HepG2 (cell line): ENCODE measurements at regions not wholly inside any gene's neighbourhood (a gene's known extent, or its start where the extent isn't known, plus 50 kb on each side); places are given as distances from the start of the nearest gene placed in this dataset.

Experiments
- ATAC-seq: fragments of 200-7000 bp; cut with Tn5 transposase; 3 replicates; pipeline ENCODE4 v1.9.1; 2020; ENCODE audit warnings: mild to moderate bottlenecking, moderate library complexity
- BruUV-seq: library from RNA; stranded (reverse); fragments of 400-500 nt; replicated peaks from 2 replicates; lab custom pipeline; 2021; lab: Mats Ljungman, UMichigan
- CTCF ChIA-PET: fragments of 300-600 bp; formaldehyde crosslinking; extraction: SDS; loops from one replicate; lab custom pipeline; 2021; ENCODE audit warnings: low total read pairs, inconsistent platforms, low intra/inter-chr PET ratio; lab: Yijun Ruan, JAX
- POLR2A ChIA-PET: fragments of 350-600 bp; sonication (Branson Sonifier 250); formaldehyde crosslinking; loops from one replicate; lab custom pipeline; 2020; ENCODE audit warnings: antibody characterized with exemption, inconsistent platforms; lab: Yijun Ruan, JAX
- DNase-seq: peaks from one replicate; pipeline ENCODE4 v3.0.0-alpha.2; 2015; ENCODE audit warnings: low spot score
- FAIRE-seq: peaks from 3 replicates; lab custom pipeline; 2011; peaks lifted over from hg19 to GRCh38; lab: Jason Lieb, UNC
- H2AFZ ChIP-seq: one replicate; pipeline ENCODE4 v1.6.1; 2011; ENCODE audit warnings: low read length, inconsistent platforms
- H3K27ac ChIP-seq: fragments of 300-600 bp; 3 replicates; pipeline ENCODE4 v1.8.0; 2011; ENCODE audit warnings: mixed run types, mild to moderate bottlenecking, mixed read lengths, low read length, inconsistent platforms; ENCODE audit not compliant: insufficient read depth; ENCODE audit errors: extremely low read length
- H3K27me3 ChIP-seq, 2 experiments: fragments of 200-600 bp in 1 of 2; 2 replicates in 1 of 2; 3 replicates in 1 of 2; pipeline versions ENCODE4 v1.6.0 to v1.8.0; 2011; ENCODE audit warnings: low read length in 2 of 2, mild to moderate bottlenecking in 2 of 2, moderate library complexity in 2 of 2, inconsistent platforms in 1 of 2; ENCODE audit not compliant: insufficient read depth in 2 of 2, control insufficient read depth in 1 of 2
- H3K36me3 ChIP-seq, 2 experiments: fragments of 200-600 bp in 1 of 2; replicated peaks in 1 of 2; 2 replicates in 1 of 2; 3 replicates in 1 of 2; pipeline versions ENCODE4 v1.5.1 to v1.8.0; 2011; ENCODE audit warnings: low read length in 2 of 2, inconsistent platforms in 1 of 2; ENCODE audit not compliant: insufficient read depth in 2 of 2, control insufficient read depth in 1 of 2
- H3K4me1 ChIP-seq: 2 replicates; pipeline ENCODE4 v1.5.1; 2012; ENCODE audit warnings: low read length, inconsistent platforms; ENCODE audit not compliant: insufficient read depth
- H3K4me2 ChIP-seq: 2 replicates; pipeline ENCODE4 v1.6.0; 2011; ENCODE audit warnings: low read depth, low read length, inconsistent platforms
- H3K4me3 ChIP-seq, 3 experiments: fragments of 200-600 bp in 1 of 3; sonication (generic), shearing (Covaris generic) in 1 of 3; replicated peaks in 1 of 3; 2 replicates each; pipeline ENCODE4 v1.5.1; 2011 to 2016; ENCODE audit warnings: low read length in 3 of 3, inconsistent platforms in 2 of 3, low read depth in 2 of 3, mild to moderate bottlenecking in 2 of 3, control low read depth in 1 of 3, mixed read lengths in 1 of 3; ENCODE audit not compliant: insufficient read depth in 1 of 3
- H3K79me2 ChIP-seq: one replicate; pipeline ENCODE4 v1.6.1; 2011; ENCODE audit warnings: low read length, inconsistent platforms; ENCODE audit not compliant: insufficient read depth
- H3K9ac ChIP-seq: 2 replicates; pipeline ENCODE4 v1.6.0; 2011; ENCODE audit warnings: mild to moderate bottlenecking, low read depth, low read length, inconsistent platforms; ENCODE audit not compliant: insufficient read depth
- H3K9me3 ChIP-seq: 2 replicates; pipeline ENCODE4 v1.5.1; 2012; ENCODE audit warnings: mild to moderate bottlenecking, low read length
- H4K20me1 ChIP-seq: 2 replicates; pipeline ENCODE4 v1.6.0; 2011; ENCODE audit warnings: inconsistent platforms, mild to moderate bottlenecking, low read length, moderate library complexity; ENCODE audit not compliant: insufficient read depth
- EEA1 ChIP-seq: sonication (generic); formaldehyde crosslinking; IDR thresholded peaks from 2 replicates; pipeline ENCODE4 v1.5.1; 2020; ENCODE audit warnings: mild to moderate bottlenecking, missing genetic modification reagents, borderline replicate concordance
- FOXA1 ChIP-seq, 2 experiments: fragments of 450-650 bp in 1 of 2; sonication (generic) in 1 of 2; formaldehyde crosslinking in 1 of 2; IDR thresholded peaks; 2 replicates each; pipeline versions ENCODE4 v1.4.0 to v1.6.1; 2016 to 2020; ENCODE audit warnings: missing genetic modification reagents in 1 of 2
- RCOR2 ChIP-seq: IDR thresholded peaks from 2 replicates; pipeline ENCODE4 v1.6.1; 2016; ENCODE audit warnings: missing biosample characterization, missing genetic modification reagents
- SRSF4 ChIP-seq: fragments of 200-400 bp; formaldehyde crosslinking; IDR thresholded peaks from one replicate; pipeline ENCODE4 v1.6.1; 2018; ENCODE audit warnings: mild to moderate bottlenecking, low read depth, low read length, moderate library complexity; ENCODE audit not compliant: poor library complexity, severe bottlenecking
- TOE1 ChIP-seq: sonication (generic); formaldehyde crosslinking; IDR thresholded peaks from 2 replicates; pipeline ENCODE4 v1.4.0; 2020; ENCODE audit warnings: mild to moderate bottlenecking, missing genetic modification reagents
- ZNF326 ChIP-seq: sonication (generic); formaldehyde crosslinking; IDR thresholded peaks from 2 replicates; pipeline ENCODE4 v1.4.0; 2020; ENCODE audit warnings: missing genetic modification reagents, borderline replicate concordance
- ZNF431 ChIP-seq: sonication (generic); formaldehyde crosslinking; IDR thresholded peaks from 2 replicates; pipeline ENCODE4 v1.9.0; 2022; ENCODE audit warnings: missing genetic modification reagents, low read depth, mild to moderate bottlenecking, borderline replicate concordance
- ZNF780A ChIP-seq: sonication (generic); formaldehyde crosslinking; IDR thresholded peaks from 2 replicates; pipeline ENCODE4 v1.8.0; 2022; ENCODE audit warnings: mild to moderate bottlenecking, missing genetic modification reagents, moderate library complexity
- WGBS: methylation state at CpG from one replicate; pipeline ENCODE4 v1.1.6; 2017; ENCODE audit warnings: low lambda C conversion rate; 5-methylcytosine and 5-hydroxymethylcytosine counted together
- in situ Hi-C: cut with HindIII; loops from 2 replicates; pipeline ENCODE4 v1.10.0; 2017; ENCODE audit warnings: low pct_unique_long_range_greater_than_20kb; ENCODE audit not compliant: extremely low pct_ligation_motif_present
- intact Hi-C: fragments of 100-400 bp; cut with micrococcal nuclease; formaldehyde crosslinking; loops from one replicate; pipeline ENCODE4 v1.10.0; 2022; ENCODE audit not compliant: unreplicated experiment
- TF ChIP-seq, protein P1 (sequence below): sonication (generic); formaldehyde crosslinking; IDR thresholded peaks from 2 replicates; pipeline ENCODE4 v1.9.0; 2021; ENCODE audit warnings: missing genetic modification reagents, borderline replicate concordance
- TF ChIP-seq, protein P2 (sequence below): sonication (generic); formaldehyde crosslinking; IDR thresholded peaks from 2 replicates; pipeline ENCODE4 v1.5.0; 2020; ENCODE audit warnings: missing genetic modification reagents
- TF ChIP-seq, protein P3 (sequence below): sonication (generic); formaldehyde crosslinking; IDR thresholded peaks from 2 replicates; pipeline ENCODE4 v1.4.0; 2020; ENCODE audit warnings: low read depth, missing genetic modification reagents
- TF ChIP-seq, protein P4 (sequence below): sonication (generic); formaldehyde crosslinking; IDR thresholded peaks from 2 replicates; pipeline ENCODE4 v1.8.1; 2022; ENCODE audit warnings: mild to moderate bottlenecking, missing genetic modification reagents

DNA sequence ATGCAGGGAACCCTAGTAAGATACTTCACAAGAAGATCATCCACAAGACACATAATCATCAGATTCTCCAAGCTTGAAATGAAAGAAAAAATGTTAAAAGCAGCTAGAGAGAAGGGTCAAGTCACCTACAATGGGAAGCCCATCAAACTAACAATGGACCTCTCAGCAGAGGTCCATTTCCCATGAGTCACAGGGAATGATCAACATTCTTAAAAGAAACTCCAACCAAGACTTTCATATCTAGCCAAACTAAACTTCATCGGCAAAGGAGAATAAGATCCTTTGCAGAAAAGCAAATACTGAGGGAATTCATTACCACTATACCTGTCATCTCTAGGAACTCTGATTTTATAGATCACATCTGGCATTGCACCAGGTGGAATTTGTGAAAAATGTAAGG, 52.9 kb upstream of the SPATA31E1 start:
- H3K79me2 ChIP-seq = no peaks in the 10 kb centered on the region
- in situ Hi-C loops = no loop called here
- WGBS = 11% methylated on average over 1 of the region's 1 CpG
- no peaks in the 10 kb centered on the region for H3K9me3 ChIP-seq
- FAIRE-seq (no peak), ATAC-seq (no peak), DNase-seq (no peak)
- BruUV-seq = no TSS peak
- TF ChIP-seq, protein P1, sequence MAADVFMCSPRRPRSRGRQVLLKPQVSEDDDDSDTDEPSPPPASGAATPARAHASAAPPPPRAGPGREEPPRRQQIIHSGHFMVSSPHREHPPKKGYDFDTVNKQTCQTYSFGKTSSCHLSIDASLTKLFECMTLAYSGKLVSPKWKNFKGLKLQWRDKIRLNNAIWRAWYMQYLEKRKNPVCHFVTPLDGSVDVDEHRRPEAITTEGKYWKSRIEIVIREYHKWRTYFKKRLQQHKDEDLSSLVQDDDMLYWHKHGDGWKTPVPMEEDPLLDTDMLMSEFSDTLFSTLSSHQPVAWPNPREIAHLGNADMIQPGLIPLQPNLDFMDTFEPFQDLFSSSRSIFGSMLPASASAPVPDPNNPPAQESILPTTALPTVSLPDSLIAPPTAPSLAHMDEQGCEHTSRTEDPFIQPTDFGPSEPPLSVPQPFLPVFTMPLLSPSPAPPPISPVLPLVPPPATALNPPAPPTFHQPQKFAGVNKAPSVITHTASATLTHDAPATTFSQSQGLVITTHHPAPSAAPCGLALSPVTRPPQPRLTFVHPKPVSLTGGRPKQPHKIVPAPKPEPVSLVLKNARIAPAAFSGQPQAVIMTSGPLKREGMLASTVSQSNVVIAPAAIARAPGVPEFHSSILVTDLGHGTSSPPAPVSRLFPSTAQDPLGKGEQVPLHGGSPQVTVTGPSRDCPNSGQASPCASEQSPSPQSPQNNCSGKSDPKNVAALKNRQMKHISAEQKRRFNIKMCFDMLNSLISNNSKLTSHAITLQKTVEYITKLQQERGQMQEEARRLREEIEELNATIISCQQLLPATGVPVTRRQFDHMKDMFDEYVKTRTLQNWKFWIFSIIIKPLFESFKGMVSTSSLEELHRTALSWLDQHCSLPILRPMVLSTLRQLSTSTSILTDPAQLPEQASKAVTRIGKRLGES (CRISPR knock-in tag) = no peak
- TF ChIP-seq RCOR2 (no peak), ZNF431 (CRISPR knock-in tag) (no peak), ZNF780A (CRISPR knock-in tag) (no peak), SRSF4 (no peak), ZNF326 (CRISPR knock-in tag) (no peak), TOE1 (CRISPR knock-in tag) (no peak), EEA1 (CRISPR knock-in tag) (no peak), FOXA1 (IDR thresholded peaks at IDR 0.05) (no peak), FOXA1 (CRISPR knock-in tag; IDR thresholded peaks at IDR 0.05) (no peak)
- TF ChIP-seq, protein P2, sequence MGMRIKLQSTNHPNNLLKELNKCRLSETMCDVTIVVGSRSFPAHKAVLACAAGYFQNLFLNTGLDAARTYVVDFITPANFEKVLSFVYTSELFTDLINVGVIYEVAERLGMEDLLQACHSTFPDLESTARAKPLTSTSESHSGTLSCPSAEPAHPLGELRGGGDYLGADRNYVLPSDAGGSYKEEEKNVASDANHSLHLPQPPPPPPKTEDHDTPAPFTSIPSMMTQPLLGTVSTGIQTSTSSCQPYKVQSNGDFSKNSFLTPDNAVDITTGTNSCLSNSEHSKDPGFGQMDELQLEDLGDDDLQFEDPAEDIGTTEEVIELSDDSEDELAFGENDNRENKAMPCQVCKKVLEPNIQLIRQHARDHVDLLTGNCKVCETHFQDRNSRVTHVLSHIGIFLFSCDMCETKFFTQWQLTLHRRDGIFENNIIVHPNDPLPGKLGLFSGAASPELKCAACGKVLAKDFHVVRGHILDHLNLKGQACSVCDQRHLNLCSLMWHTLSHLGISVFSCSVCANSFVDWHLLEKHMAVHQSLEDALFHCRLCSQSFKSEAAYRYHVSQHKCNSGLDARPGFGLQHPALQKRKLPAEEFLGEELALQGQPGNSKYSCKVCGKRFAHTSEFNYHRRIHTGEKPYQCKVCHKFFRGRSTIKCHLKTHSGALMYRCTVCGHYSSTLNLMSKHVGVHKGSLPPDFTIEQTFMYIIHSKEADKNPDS = no peak
- TF ChIP-seq, protein P3, sequence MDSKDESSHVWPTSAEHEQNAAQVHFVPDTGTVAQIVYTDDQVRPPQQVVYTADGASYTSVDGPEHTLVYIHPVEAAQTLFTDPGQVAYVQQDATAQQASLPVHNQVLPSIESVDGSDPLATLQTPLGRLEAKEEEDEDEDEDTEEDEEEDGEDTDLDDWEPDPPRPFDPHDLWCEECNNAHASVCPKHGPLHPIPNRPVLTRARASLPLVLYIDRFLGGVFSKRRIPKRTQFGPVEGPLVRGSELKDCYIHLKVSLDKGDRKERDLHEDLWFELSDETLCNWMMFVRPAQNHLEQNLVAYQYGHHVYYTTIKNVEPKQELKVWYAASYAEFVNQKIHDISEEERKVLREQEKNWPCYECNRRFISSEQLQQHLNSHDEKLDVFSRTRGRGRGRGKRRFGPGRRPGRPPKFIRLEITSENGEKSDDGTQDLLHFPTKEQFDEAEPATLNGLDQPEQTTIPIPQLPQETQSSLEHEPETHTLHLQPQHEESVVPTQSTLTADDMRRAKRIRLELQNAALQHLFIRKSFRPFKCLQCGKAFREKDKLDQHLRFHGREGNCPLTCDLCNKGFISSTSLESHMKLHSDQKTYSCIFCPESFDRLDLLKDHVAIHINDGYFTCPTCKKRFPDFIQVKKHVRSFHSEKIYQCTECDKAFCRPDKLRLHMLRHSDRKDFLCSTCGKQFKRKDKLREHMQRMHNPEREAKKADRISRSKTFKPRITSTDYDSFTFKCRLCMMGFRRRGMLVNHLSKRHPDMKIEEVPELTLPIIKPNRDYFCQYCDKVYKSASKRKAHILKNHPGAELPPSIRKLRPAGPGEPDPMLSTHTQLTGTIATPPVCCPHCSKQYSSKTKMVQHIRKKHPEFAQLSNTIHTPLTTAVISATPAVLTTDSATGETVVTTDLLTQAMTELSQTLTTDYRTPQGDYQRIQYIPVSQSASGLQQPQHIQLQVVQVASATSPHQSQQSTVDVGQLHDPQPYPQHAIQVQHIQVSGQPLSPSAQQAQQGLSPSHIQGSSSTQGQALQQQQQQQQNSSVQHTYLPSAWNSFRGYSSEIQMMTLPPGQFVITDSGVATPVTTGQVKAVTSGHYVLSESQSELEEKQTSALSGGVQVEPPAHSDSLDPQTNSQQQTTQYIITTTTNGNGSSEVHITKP = no peak
- TF ChIP-seq, protein P4, sequence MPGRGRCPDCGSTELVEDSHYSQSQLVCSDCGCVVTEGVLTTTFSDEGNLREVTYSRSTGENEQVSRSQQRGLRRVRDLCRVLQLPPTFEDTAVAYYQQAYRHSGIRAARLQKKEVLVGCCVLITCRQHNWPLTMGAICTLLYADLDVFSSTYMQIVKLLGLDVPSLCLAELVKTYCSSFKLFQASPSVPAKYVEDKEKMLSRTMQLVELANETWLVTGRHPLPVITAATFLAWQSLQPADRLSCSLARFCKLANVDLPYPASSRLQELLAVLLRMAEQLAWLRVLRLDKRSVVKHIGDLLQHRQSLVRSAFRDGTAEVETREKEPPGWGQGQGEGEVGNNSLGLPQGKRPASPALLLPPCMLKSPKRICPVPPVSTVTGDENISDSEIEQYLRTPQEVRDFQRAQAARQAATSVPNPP (CRISPR knock-in tag) = no peak
- no peaks in the 10 kb centered on the region for H4K20me1 ChIP-seq
- H3K27ac ChIP-seq = no peak overlapping the region
- H3K4me2 ChIP-seq = no peak overlapping the region
- no peaks in the 10 kb centered on the region for H3K27me3 ChIP-seq
- ChIA-PET CTCF (no interaction called here), POLR2A (no interaction called here)
- no peak overlapping the region for H3K9ac ChIP-seq
- H2AFZ ChIP-seq = no peak overlapping the region
- H3K4me3 ChIP-seq = no peak overlapping the region
- no peaks in the 10 kb centered on the region for H3K36me3 ChIP-seq
- no peaks in the 10 kb centered on the region for H3K4me1 ChIP-seq
- intact Hi-C loops = no loop called here
